ENCODE measurements at regions not wholly inside any gene's neighbourhood (a gene's known extent, or its start where the extent isn't known, plus 50 kb on each side); places are given as distances from the start of the nearest gene placed in this dataset.
"Not testable (repeated sequence)": the region's sequence is repeated elsewhere in the genome, so short reads cannot be mapped to it uniquely, and the experiment has no call there.

DNA sequence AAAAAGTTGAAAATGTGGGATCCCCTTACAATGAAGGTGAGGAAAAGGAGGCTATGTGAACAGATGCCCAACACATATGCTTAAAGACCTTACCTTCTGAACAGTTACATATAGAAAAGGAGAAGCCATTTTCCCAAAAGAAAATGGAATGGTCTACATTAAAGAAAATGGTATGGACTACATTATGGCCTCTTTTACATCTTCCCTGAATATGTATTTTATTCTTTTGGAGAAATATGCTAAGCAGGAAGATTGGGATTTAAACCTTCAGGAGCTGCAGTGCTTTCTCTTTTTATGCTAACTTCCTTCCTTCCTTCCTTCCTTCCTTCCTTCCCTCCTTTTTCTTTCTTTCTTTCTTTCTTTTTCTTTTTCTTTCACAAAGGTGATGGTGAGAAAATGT is 155.4 kb downstream of the SEC23IP start:
- DNase-seq: no peak
- no peak overlapping the region for H3K27ac ChIP-seq
- no peaks in the 10 kb centered on the region for H3K27me3 ChIP-seq
- TF ChIP-seq POLR2A (IDR thresholded peaks at IDR 0.05) (no peak), CTCF (IDR thresholded peaks at IDR 0.05) (no peak)
- intact Hi-C loops (cut with DNase I): no loop called here
- H3K4me3 ChIP-seq (replicated peaks in 1 of 3): no peak overlapping the region
- no peaks in the 10 kb centered on the region for H3K9me3 ChIP-seq
- H3K4me1 ChIP-seq: no peaks in the 10 kb centered on the region
- no peaks in the 10 kb centered on the region for H3K36me3 ChIP-seq

DNA sequence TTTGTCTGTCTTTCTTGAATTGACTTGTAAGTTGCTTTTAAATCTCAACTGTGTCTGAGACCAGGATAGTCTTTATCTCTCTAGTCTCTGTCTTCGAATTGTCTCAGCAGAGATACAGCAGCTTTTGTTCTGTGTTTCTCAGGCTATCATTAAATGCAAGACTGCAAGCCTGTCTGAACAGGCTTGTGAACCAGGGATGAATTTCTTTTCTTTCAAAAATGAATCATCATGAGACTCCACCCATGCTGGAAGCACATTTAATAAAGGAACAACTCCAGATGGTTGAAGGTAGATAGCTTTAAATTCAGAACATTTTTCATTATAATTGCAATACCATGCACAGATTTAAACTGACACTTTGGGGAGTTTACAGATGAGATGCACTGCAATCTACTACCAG is 155.9 kb downstream of the SEC23IP start:
- intact Hi-C loops (cut with DNase I): no loop called here
- TF ChIP-seq POLR2A (IDR thresholded peaks at IDR 0.05) (no peak), CTCF (IDR thresholded peaks at IDR 0.05) (no peak)
- 83% methylated on average over 1 of the region's 1 CpG for WGBS, 2 donors

DNA sequence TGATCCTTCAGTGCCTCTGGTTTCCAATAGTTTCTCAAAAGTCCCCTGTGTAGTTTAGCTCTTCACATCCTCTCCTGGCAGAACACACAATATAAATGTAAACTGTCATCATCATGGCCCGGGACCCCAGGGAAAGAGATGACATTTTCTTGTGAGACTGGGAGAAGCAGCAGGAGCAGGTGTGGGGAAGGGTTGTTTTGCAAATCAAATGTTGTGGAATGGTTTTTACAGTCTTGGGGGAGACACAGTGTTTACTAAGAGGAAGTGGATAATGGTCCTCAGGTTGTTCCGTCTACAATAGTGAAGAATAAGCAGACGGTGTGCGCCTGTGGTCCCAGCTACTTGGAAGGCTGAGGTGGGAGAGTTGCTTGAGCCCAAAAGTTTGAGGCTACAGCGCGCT is 159.1 kb downstream of the SEC23IP start:
- Histone ChIP-seq H3K4me1 (no peaks in the 10 kb centered on the region), H3K27me3 (no peaks in the 10 kb centered on the region), H3K27ac (no peak overlapping the region), H3K36me3 (no peaks in the 10 kb centered on the region), H3K9me3 (no peaks in the 10 kb centered on the region), H3K4me3 (replicated peaks in 1 of 3) (no peak overlapping the region)
- no peak for DNase-seq
- TF ChIP-seq CTCF (IDR thresholded peaks at IDR 0.05): no peak
- no peak for TF ChIP-seq POLR2A (IDR thresholded peaks at IDR 0.05)
- 51 to 56% methylated on average over 6 of the region's 6 CpGs for WGBS, 2 donors
- intact Hi-C loops (cut with DNase I): no loop called here

More for the DNA sequence above, 155.9 kb downstream of the SEC23IP start:
- Histone ChIP-seq H3K9me3 (no peaks in the 10 kb centered on the region), H3K36me3 (no peaks in the 10 kb centered on the region), H3K4me3 (replicated peaks in 1 of 3) (no peak overlapping the region), H3K27me3 (no peaks in the 10 kb centered on the region), H3K4me1 (no peaks in the 10 kb centered on the region), H3K27ac (no peak overlapping the region)
- no peak for DNase-seq

- Histone ChIP-seq H3K36me3 (no peaks in the 10 kb centered on the region), H3K27me3 (no peaks in the 10 kb centered on the region), H3K4me3 (replicated peaks in 1 of 3) (no peak overlapping the region), H3K4me1 (no peaks in the 10 kb centered on the region), H3K9me3 (no peaks in the 10 kb centered on the region), H3K27ac (no peak overlapping the region)
- 68 to 74% methylated on average over 1 of the region's 1 CpG for WGBS, 2 donors
- no peak for DNase-seq
- no peak for TF ChIP-seq CTCF (IDR thresholded peaks at IDR 0.05)
- no peak for TF ChIP-seq POLR2A (IDR thresholded peaks at IDR 0.05)
- intact Hi-C loops (cut with DNase I): no loop called here
These were observed 160.6 kb downstream of the SEC23IP start for GRCh38 chr10:120052964-120053702.

- H3K27me3 ChIP-seq; H3K27ac ChIP-seq; H3K4me1 ChIP-seq; H3K4me3 ChIP-seq (replicated peaks in 1 of 3); H3K36me3 ChIP-seq; H3K9me3 ChIP-seq; DNase-seq; intact Hi-C loops (cut with DNase I): not testable (repeated sequence)
- 96 to 98% methylated on average over 5 of the region's 5 CpGs for WGBS, 2 donors
These were observed 167.3 kb downstream of the SEC23IP start for GRCh38 chr10:120059790-120060189.

Measured in thyroid gland (tissue), 4 donors.